HL-60 (cell line): ENCODE measurements at regions not wholly inside any gene's neighbourhood (a gene's known extent, or its start where the extent isn't known, plus 50 kb on each side); places are given as distances from the start of the nearest gene placed in this dataset.

Experiments
- DNase-seq, 2 experiments: peaks; one replicate each; pipeline ENCODE4 v3.0.0-alpha.2; 2010 to 2020; ENCODE audit warnings: low read depth in 1 of 2, low spot score in 1 of 2
- H3K27ac ChIP-seq: fragments of 250-450 bp; sonication (Bioruptor Pico); replicated peaks from 2 replicates; pipeline ENCODE4 v1.5.1; 2020; ENCODE audit warnings: mild to moderate bottlenecking, moderate library complexity
- H3K27me3 ChIP-seq: fragments of 250-450 bp; sonication (Bioruptor Pico); 2 replicates; pipeline ENCODE4 v1.5.1; 2021; ENCODE audit warnings: mild to moderate bottlenecking, moderate library complexity; ENCODE audit not compliant: insufficient read depth, poor library complexity, severe bottlenecking
- H3K4me3 ChIP-seq: replicated peaks from 2 replicates; pipeline ENCODE4 v1.5.1; 2011; ENCODE audit warnings: mild to moderate bottlenecking, control low read depth, low read length; ENCODE audit not compliant: insufficient read depth
- GABPA ChIP-seq: IDR thresholded peaks from 2 replicates; pipeline ENCODE4 v1.6.1; 2012; ENCODE audit warnings: low read depth
- POLR2AphosphoS5 ChIP-seq: IDR thresholded peaks from 2 replicates; pipeline ENCODE4 v1.6.1; 2012; ENCODE audit warnings: low read depth
- SPI1 ChIP-seq: IDR thresholded peaks from 2 replicates; pipeline ENCODE4 v1.6.1; 2012; ENCODE audit warnings: low read depth, mild to moderate bottlenecking, borderline replicate concordance
- TF ChIP-seq, protein P1 (sequence below): IDR thresholded peaks from one replicate; pipeline ENCODE4 v1.5.1; 2011; ENCODE audit warnings: low read length, control low read depth, inconsistent platforms; ENCODE audit not compliant: insufficient read depth
- TF ChIP-seq, protein P2 (sequence below): IDR thresholded peaks from 2 replicates; pipeline ENCODE4 v1.6.1; 2012; ENCODE audit warnings: low read depth; ENCODE audit not compliant: insufficient replicate concordance

DNA sequence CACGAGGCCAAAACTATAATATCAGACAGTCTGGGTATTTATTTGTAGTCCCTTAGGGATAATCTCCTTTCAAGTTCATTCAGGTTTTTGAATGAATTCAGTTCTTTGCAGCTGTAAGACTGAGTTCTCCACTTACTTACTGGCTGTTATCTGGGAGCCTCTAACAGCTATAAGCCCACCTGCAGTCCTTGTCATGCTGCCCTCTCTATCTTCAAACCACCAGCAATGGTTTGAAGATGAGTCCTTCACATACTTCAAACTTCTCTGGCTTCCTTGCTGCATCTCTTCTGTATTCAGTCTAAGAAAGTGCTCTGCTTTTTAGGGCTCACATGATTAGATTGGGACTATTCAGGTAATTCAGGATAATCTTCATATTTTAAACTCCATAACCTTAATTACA, 154.5 kb upstream of the STT3B start:
- no peaks in the 10 kb centered on the region for H3K27me3 ChIP-seq
- TF ChIP-seq POLR2AphosphoS5 (no peak), GABPA (no peak), SPI1 (no peak)
- TF ChIP-seq, protein P1, sequence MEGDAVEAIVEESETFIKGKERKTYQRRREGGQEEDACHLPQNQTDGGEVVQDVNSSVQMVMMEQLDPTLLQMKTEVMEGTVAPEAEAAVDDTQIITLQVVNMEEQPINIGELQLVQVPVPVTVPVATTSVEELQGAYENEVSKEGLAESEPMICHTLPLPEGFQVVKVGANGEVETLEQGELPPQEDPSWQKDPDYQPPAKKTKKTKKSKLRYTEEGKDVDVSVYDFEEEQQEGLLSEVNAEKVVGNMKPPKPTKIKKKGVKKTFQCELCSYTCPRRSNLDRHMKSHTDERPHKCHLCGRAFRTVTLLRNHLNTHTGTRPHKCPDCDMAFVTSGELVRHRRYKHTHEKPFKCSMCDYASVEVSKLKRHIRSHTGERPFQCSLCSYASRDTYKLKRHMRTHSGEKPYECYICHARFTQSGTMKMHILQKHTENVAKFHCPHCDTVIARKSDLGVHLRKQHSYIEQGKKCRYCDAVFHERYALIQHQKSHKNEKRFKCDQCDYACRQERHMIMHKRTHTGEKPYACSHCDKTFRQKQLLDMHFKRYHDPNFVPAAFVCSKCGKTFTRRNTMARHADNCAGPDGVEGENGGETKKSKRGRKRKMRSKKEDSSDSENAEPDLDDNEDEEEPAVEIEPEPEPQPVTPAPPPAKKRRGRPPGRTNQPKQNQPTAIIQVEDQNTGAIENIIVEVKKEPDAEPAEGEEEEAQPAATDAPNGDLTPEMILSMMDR, result no peak
- TF ChIP-seq, protein P2, sequence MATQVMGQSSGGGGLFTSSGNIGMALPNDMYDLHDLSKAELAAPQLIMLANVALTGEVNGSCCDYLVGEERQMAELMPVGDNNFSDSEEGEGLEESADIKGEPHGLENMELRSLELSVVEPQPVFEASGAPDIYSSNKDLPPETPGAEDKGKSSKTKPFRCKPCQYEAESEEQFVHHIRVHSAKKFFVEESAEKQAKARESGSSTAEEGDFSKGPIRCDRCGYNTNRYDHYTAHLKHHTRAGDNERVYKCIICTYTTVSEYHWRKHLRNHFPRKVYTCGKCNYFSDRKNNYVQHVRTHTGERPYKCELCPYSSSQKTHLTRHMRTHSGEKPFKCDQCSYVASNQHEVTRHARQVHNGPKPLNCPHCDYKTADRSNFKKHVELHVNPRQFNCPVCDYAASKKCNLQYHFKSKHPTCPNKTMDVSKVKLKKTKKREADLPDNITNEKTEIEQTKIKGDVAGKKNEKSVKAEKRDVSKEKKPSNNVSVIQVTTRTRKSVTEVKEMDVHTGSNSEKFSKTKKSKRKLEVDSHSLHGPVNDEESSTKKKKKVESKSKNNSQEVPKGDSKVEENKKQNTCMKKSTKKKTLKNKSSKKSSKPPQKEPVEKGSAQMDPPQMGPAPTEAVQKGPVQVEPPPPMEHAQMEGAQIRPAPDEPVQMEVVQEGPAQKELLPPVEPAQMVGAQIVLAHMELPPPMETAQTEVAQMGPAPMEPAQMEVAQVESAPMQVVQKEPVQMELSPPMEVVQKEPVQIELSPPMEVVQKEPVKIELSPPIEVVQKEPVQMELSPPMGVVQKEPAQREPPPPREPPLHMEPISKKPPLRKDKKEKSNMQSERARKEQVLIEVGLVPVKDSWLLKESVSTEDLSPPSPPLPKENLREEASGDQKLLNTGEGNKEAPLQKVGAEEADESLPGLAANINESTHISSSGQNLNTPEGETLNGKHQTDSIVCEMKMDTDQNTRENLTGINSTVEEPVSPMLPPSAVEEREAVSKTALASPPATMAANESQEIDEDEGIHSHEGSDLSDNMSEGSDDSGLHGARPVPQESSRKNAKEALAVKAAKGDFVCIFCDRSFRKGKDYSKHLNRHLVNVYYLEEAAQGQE, result no peak
- no peak for DNase-seq
- no peak overlapping the region for H3K27ac ChIP-seq
- no peak overlapping the region for H3K4me3 ChIP-seq

DNA sequence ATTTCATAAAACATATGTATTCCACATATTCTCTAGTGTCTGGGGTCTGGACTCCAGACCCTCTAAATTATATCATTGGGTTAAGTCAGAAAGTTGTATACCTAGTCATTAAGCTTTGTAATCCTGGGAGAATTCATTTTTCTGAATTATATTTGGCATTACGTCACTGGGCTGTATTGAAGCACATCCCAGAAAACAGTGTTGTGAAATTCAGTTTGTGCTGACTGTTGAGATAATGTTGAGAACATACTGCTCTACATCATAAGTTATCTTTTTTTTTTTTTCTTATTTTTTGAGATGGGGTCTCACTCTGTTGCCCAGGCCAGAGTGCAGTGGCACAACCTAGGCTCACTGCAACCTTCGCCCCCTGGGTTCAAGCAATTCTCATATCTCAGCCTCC, 153.1 kb upstream of the STT3B start:
- Histone ChIP-seq H3K4me3 (no peak overlapping the region), H3K27ac (no peak overlapping the region), H3K27me3 (no peaks in the 10 kb centered on the region)
- TF ChIP-seq, protein P2, result no peak
- TF ChIP-seq, protein P1, result no peak
- TF ChIP-seq GABPA, result no peak
- DNase-seq, result no peak

DNA sequence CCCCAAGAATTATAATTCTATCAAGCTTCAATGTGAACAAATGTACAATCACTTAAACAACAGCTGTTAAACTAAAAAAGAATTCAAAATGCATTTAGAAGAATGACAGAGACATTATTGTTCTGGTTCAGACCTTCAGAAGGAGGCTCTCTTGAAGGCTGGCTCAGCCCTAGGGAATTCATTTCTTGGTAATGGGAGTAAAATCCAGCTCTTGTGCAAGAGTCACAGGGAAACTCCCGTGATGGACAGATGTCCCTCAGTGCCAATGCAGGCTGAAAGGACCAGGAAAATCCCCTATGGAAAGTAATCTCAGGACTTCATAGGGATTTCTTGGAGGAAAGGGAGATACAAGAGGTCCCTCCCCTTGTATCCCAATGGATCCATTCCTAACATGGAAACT, 149.9 kb upstream of the STT3B start:
- DNase-seq, result no peak
- Histone ChIP-seq H3K27ac (no peak overlapping the region), H3K27me3 (no peaks in the 10 kb centered on the region), H3K4me3 (no peak overlapping the region)
- TF ChIP-seq, protein P2, result no peak
- TF ChIP-seq POLR2AphosphoS5 (no peak), SPI1 (no peak), GABPA (no peak)
- TF ChIP-seq, protein P1, result no peak
